Hepatocyte (in vitro differentiated cells): ENCODE measurements at regions not wholly inside any gene's neighbourhood (a gene's known extent, or its start where the extent isn't known, plus 50 kb on each side); places are given as distances from the start of the nearest gene placed in this dataset.

Experiments used
- CTCF ChIP-seq: fragments of 200-600 bp; sonication (generic); IDR thresholded peaks from 2 replicates; pipeline ENCODE4 v1.5.1; 2016; ENCODE audit warnings: antibody characterized with exemption, mild to moderate bottlenecking; ENCODE audit not compliant: poor library complexity
- EZH2 ChIP-seq: fragments of 200-600 bp; sonication (generic); IDR thresholded peaks from 2 replicates; pipeline ENCODE4 v1.6.1; 2016; ENCODE audit warnings: antibody characterized with exemption, mild to moderate bottlenecking, borderline replicate concordance
- EZH2phosphoT487 ChIP-seq: fragments of 200-600 bp; sonication (generic); IDR thresholded peaks from one replicate; pipeline ENCODE4 v1.6.1; 2018; ENCODE audit warnings: antibody characterized with exemption, mild to moderate bottlenecking, low read depth, moderate library complexity; ENCODE audit not compliant: unreplicated experiment, severe bottlenecking

- TF ChIP-seq CTCF (no peak), EZH2 (no peak), EZH2phosphoT487 (no peak)
Measured at GRCh38 chr5:92019376-92019990, 636.4 kb upstream of the ARRDC3 start.
